Spleen (tissue), 11 donors: ENCODE measurements at regions not wholly inside any gene's neighbourhood (a gene's known extent, or its start where the extent isn't known, plus 50 kb on each side); places are given as distances from the start of the nearest gene placed in this dataset.

Experiments used
- DNase-seq: peaks from one replicate; pipeline ENCODE4 v3.0.0-alpha.2; 2020
- H3K27ac ChIP-seq, 8 donors: fragments of 200-600 bp; sonication (generic) in 7 of 8; 1 replicate in 4 of 8; 2 replicates in 4 of 8; pipeline versions ENCODE4 v1.5.0 to v1.8.0; 2016 to 2021; ENCODE audit warnings: inconsistent platforms in 4 of 8, mild to moderate bottlenecking in 4 of 8, moderate library complexity in 1 of 8
- H3K27me3 ChIP-seq, 7 donors: fragments of 200-600 bp; sonication (generic) in 6 of 7; replicated peaks in 1 of 7; 1 replicate in 4 of 7; 2 replicates in 3 of 7; pipeline versions ENCODE4 v1.5.0 to v1.8.0; 2016 to 2021; ENCODE audit warnings: inconsistent platforms in 3 of 7, mild to moderate bottlenecking in 1 of 7
- H3K36me3 ChIP-seq, 6 donors: fragments of 200-600 bp; sonication (generic) in 5 of 6; 1 replicate in 4 of 6; 2 replicates in 2 of 6; pipeline versions ENCODE4 v1.5.0 to v1.8.0; 2016 to 2021; ENCODE audit warnings: inconsistent platforms in 2 of 6
- H3K4me1 ChIP-seq, 6 donors: fragments of 200-600 bp; sonication (generic) in 5 of 6; 1 replicate in 3 of 6; 2 replicates in 3 of 6; pipeline versions ENCODE4 v1.5.0 to v1.8.0; 2016 to 2021; ENCODE audit warnings: inconsistent platforms in 3 of 6
- H3K4me3 ChIP-seq, 8 donors: fragments of 200-600 bp; sonication (generic) in 7 of 8; 1 replicate in 4 of 8; 2 replicates in 4 of 8; pipeline versions ENCODE4 v1.5.0 to v1.8.0; 2016 to 2021; ENCODE audit warnings: inconsistent platforms in 4 of 8, mild to moderate bottlenecking in 4 of 8, moderate library complexity in 2 of 8
- H3K9me3 ChIP-seq, 8 donors: fragments of 200-600 bp; sonication (generic) in 7 of 8; 1 replicate in 4 of 8; 2 replicates in 4 of 8; pipeline versions ENCODE4 v1.5.0 to v1.8.0; 2016 to 2021; ENCODE audit warnings: inconsistent platforms in 4 of 8
- CTCF ChIP-seq, 11 experiments: fragments of 200-600 bp in 7 of 11; fragments of 450-650 bp in 4 of 11; sonication (generic) in 4 of 11; IDR thresholded peaks in 8 of 11; conservative IDR thresholded peaks in 3 of 11; 1 replicate in 7 of 11; 2 replicates in 4 of 11; pipeline versions ENCODE4 v1.4.0 to v1.8.0; 2016 to 2021; ENCODE audit warnings: antibody characterized with exemption in 11 of 11, inconsistent platforms in 4 of 11, mild to moderate bottlenecking in 1 of 11
- POLR2A ChIP-seq, 3 donors: fragments of 450-650 bp; IDR thresholded peaks; one replicate each; pipeline ENCODE4 v1.5.1; 2017; ENCODE audit warnings: antibody characterized with exemption in 3 of 3, mild to moderate bottlenecking in 1 of 3
- POLR2AphosphoS5 ChIP-seq, 3 donors: sonication (generic); formaldehyde crosslinking; IDR thresholded peaks; one replicate each; pipeline ENCODE4 v1.5.1; 2017; ENCODE audit warnings: antibody characterized with exemption in 3 of 3
- WGBS, 5 donors: extraction: QIAGEN DNeasy Blood & Tissue Kit in 3 of 5; methylation state at CpG; one replicate each; pipeline versions ENCODE4 v1.1.5 to v1.1.7; 2013 to 2018; 5-methylcytosine and 5-hydroxymethylcytosine counted together
- intact Hi-C: fragments of 100-400 bp; cut with DNase I; formaldehyde crosslinking; loops from one replicate; pipeline ENCODE4 v1.15.0; 2023; ENCODE audit warnings: low total_unique reads
- donor health status: healthy with polysubstance abuse.
- donor health status: DM: no; HTN: no; CAD: no; lungs with moderate emphysema.
- donor health status: DM: no; HTN: no; CAD: no.
- donor health status: Bipolar disorder and iron deficiency.
- donor health status: healthy.
- donor health status: DM: no; HTN: no; CAD: no.
- donor health status: DM: yes; HTN: yes; CAD: no.

DNA sequence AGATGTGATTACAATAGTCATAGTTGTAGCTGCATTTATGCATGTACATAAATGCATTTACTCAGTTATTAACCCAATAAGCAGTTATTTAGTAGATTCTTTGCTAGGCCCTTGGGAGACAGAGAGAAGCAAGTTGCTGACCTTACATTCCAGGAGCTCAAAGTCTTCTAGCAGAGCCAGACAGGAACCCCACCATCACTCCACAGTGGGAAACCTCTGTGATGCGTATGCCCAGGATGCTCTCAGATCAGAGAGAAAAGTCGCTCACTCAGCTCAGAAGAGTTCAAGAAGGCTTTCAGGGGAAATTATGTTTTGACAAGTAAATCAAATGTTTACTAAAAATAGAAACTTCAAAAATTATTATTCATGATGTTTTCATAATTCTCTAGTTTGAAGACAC, 146.3 kb upstream of the EXOC2 start:
- intact Hi-C loops, result no loop called here
- H3K36me3 ChIP-seq, result no peaks in the 10 kb centered on the region
- WGBS, 5 donors, result 76 to 92% (median 86%) methylated on average over 2 of the region's 2 CpGs

GRCh38 chr6:837380-837779, 144.4 kb upstream of the EXOC2 start:
- WGBS, 5 donors, result 73 to 88% (median 86%) methylated on average over 4 of the region's 4 CpGs
- intact Hi-C loops, result no loop called here

More for the DNA sequence above, 146.3 kb upstream of the EXOC2 start:
- H3K27ac ChIP-seq, result no peak overlapping the region
- no peaks in the 10 kb centered on the region for H3K4me1 ChIP-seq
- peaks cover 0 to 18% (median 5%) of the 10 kb centered on the region in 8 donors for H3K9me3 ChIP-seq
- no peak for DNase-seq
- peaks cover 0 to 17% (median 0%) of the 10 kb centered on the region in 7 donors for H3K27me3 ChIP-seq
- no peak overlapping the region for H3K4me3 ChIP-seq
- TF ChIP-seq POLR2A (IDR thresholded peaks at IDR 0.05) (no peak), CTCF (IDR thresholded peaks at IDR 0.05 in 8 of 11, conservative IDR thresholded peaks at IDR 0.05 in 3 of 11) (no peak), POLR2AphosphoS5 (IDR thresholded peaks at IDR 0.05) (no peak)

GRCh38 chr6:836276-836853, 143.4 kb upstream of the EXOC2 start:
- peaks cover 0 to 7% (median 0%) of the 10 kb centered on the region in 7 donors for H3K27me3 ChIP-seq
- H3K4me3 ChIP-seq, result no peak overlapping the region
- intact Hi-C loops, result no loop called here
- H3K9me3 ChIP-seq, result peaks cover 0 to 47% (median 9%) of the 10 kb centered on the region in 8 donors
- no peak for DNase-seq
- H3K4me1 ChIP-seq, result no peaks in the 10 kb centered on the region
- no peak overlapping the region for H3K27ac ChIP-seq
- no peaks in the 10 kb centered on the region for H3K36me3 ChIP-seq
- WGBS, 5 donors, result 67 to 76% (median 72%) methylated on average over 2 of the region's 2 CpGs
- no peak for TF ChIP-seq POLR2AphosphoS5 (IDR thresholded peaks at IDR 0.05)
- TF ChIP-seq POLR2A (IDR thresholded peaks at IDR 0.05), result no peak
- TF ChIP-seq CTCF (IDR thresholded peaks at IDR 0.05 in 8 of 11, conservative IDR thresholded peaks at IDR 0.05 in 3 of 11), result no peak

More at GRCh38 chr6:837380-837779, 144.4 kb upstream of the EXOC2 start:
- peaks cover 0 to 36% (median 6%) of the 10 kb centered on the region in 8 donors for H3K9me3 ChIP-seq
- TF ChIP-seq POLR2A (IDR thresholded peaks at IDR 0.05) (no peak), CTCF (IDR thresholded peaks at IDR 0.05 in 8 of 11, conservative IDR thresholded peaks at IDR 0.05 in 3 of 11) (no peak)
- no peaks in the 10 kb centered on the region for H3K36me3 ChIP-seq
- DNase-seq, result no peak
- H3K4me3 ChIP-seq, result no peak overlapping the region
- no peaks in the 10 kb centered on the region for H3K4me1 ChIP-seq
- peaks cover 0 to 15% (median 0%) of the 10 kb centered on the region in 7 donors for H3K27me3 ChIP-seq
- no peak overlapping the region for H3K27ac ChIP-seq

- Histone ChIP-seq H3K27ac (no peak overlapping the region), H3K9me3 (peaks cover 0 to 53% (median 9%) of the 10 kb centered on the region in 8 donors), H3K4me3 (no peak overlapping the region), H3K36me3 (no peaks in the 10 kb centered on the region), H3K4me1 (no peaks in the 10 kb centered on the region), H3K27me3 (peaks cover 0 to 7% (median 0%) of the 10 kb centered on the region in 7 donors)
- TF ChIP-seq CTCF (IDR thresholded peaks at IDR 0.05 in 8 of 11, conservative IDR thresholded peaks at IDR 0.05 in 3 of 11), result no peak
- DNase-seq, result no peak
- intact Hi-C loops, result no loop called here
- 77 to 90% (median 80%) methylated on average over 3 of the region's 3 CpGs for WGBS, 5 donors
Measured at GRCh38 chr6:835476-836160, 142.7 kb upstream of the EXOC2 start.
